ENCODE measurements at regions not wholly inside any gene's neighbourhood (a gene's known extent, or its start where the extent isn't known, plus 50 kb on each side); places are given as distances from the start of the nearest gene placed in this dataset.

DNA sequence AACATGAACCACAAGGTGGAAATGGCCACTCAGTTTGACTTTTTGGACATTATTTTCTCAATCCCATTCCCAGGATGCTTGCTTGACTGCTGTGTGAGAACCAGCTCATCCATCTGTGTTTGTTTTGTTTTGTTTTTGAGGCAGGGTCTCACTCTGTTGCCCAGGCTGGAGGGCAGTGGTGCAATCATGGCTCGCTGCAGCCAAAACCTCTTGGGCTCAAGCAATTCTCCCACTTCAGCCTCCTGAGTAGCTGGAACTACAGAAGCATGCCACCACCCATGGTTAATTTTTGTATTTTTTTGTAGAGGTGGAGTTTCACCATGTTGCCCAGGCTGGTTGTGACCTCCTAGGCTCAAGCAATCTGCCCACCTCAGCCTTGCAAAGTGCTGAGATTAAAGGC is 166.0 kb upstream of the CDH4 start:
- no peak for TF ChIP-seq ZNF596 (tag by site-specific recombination; IDR thresholded peaks at IDR 0.05)
- TF ChIP-seq, protein P1, sequence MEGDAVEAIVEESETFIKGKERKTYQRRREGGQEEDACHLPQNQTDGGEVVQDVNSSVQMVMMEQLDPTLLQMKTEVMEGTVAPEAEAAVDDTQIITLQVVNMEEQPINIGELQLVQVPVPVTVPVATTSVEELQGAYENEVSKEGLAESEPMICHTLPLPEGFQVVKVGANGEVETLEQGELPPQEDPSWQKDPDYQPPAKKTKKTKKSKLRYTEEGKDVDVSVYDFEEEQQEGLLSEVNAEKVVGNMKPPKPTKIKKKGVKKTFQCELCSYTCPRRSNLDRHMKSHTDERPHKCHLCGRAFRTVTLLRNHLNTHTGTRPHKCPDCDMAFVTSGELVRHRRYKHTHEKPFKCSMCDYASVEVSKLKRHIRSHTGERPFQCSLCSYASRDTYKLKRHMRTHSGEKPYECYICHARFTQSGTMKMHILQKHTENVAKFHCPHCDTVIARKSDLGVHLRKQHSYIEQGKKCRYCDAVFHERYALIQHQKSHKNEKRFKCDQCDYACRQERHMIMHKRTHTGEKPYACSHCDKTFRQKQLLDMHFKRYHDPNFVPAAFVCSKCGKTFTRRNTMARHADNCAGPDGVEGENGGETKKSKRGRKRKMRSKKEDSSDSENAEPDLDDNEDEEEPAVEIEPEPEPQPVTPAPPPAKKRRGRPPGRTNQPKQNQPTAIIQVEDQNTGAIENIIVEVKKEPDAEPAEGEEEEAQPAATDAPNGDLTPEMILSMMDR (tag by site-specific recombination; IDR thresholded peaks at IDR 0.05), result no peak
- no peak for TF ChIP-seq ZNF529 (tag by site-specific recombination; IDR thresholded peaks at IDR 0.05; ENCODE audit: insufficient replicate concordance)
- no peak for TF ChIP-seq ZNF274 (IDR thresholded peaks at IDR 0.05; ENCODE audit: low read length)
- TF ChIP-seq ZNF274 (tag by site-specific recombination; IDR thresholded peaks at IDR 0.05; ENCODE audit: borderline replicate concordance), result no peak
- TF ChIP-seq KLF9 (tag by site-specific recombination; IDR thresholded peaks at IDR 0.05; ENCODE audit: low read depth), result no peak
- no peak for TF ChIP-seq ZNF792 (tag by site-specific recombination; IDR thresholded peaks at IDR 0.05)
- no peak for TF ChIP-seq TCF7L2 (IDR thresholded peaks at IDR 0.05; ENCODE audit: borderline replicate concordance, low read depth, low read length)
- TF ChIP-seq SP2 (tag by site-specific recombination; IDR thresholded peaks at IDR 0.05), result no peak
- no peak for TF ChIP-seq ZNF747 (tag by site-specific recombination; IDR thresholded peaks at IDR 0.05)
- TF ChIP-seq, protein P2, sequence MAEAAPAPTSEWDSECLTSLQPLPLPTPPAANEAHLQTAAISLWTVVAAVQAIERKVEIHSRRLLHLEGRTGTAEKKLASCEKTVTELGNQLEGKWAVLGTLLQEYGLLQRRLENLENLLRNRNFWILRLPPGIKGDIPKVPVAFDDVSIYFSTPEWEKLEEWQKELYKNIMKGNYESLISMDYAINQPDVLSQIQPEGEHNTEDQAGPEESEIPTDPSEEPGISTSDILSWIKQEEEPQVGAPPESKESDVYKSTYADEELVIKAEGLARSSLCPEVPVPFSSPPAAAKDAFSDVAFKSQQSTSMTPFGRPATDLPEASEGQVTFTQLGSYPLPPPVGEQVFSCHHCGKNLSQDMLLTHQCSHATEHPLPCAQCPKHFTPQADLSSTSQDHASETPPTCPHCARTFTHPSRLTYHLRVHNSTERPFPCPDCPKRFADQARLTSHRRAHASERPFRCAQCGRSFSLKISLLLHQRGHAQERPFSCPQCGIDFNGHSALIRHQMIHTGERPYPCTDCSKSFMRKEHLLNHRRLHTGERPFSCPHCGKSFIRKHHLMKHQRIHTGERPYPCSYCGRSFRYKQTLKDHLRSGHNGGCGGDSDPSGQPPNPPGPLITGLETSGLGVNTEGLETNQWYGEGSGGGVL (tag by site-specific recombination; IDR thresholded peaks at IDR 0.05), result no peak
- TF ChIP-seq ZNF510 (tag by site-specific recombination; IDR thresholded peaks at IDR 0.05; ENCODE audit: insufficient replicate concordance), result no peak

Data from HEK293 (cell line).